HEK293 (cell line): ENCODE measurements at regions not wholly inside any gene's neighbourhood (a gene's known extent, or its start where the extent isn't known, plus 50 kb on each side); places are given as distances from the start of the nearest gene placed in this dataset.
"Not testable (repeated sequence)": the region's sequence is repeated elsewhere in the genome, so short reads cannot be mapped to it uniquely, and the experiment has no call there.

Experiments
- CTCF ChIA-PET: fragments of 350-600 bp; formaldehyde crosslinking; extraction: SDS; loops from one replicate; lab custom pipeline; 2021; ENCODE audit warnings: antibody characterized with exemption; lab: Yijun Ruan, JAX
- POLR2A ChIA-PET: fragments of 300-600 bp; formaldehyde crosslinking; extraction: SDS; loops from one replicate; lab custom pipeline; 2020; ENCODE audit warnings: antibody characterized with exemption, inconsistent platforms; lab: Yijun Ruan, JAX
- H3K27ac ChIP-seq: fragments of 200-500 bp; sonication (Bioruptor generic); 2 replicates; pipeline ENCODE4 v1.5.1; 2014; ENCODE audit warnings: low read depth, low read length, control low read depth, inconsistent platforms; ENCODE audit errors: extremely low read depth
- H3K36me3 ChIP-seq, 2 experiments: fragments of 200-500 bp in 1 of 2; sonication (Bioruptor generic) in 1 of 2; 1 replicate in 1 of 2; 2 replicates in 1 of 2; pipeline ENCODE4 v1.5.1; 2014 to 2017; ENCODE audit warnings: inconsistent platforms in 2 of 2, low read length in 2 of 2; ENCODE audit not compliant: control insufficient read depth in 2 of 2, insufficient read depth in 1 of 2
- H3K4me1 ChIP-seq: fragments of 200-500 bp; sonication (Bioruptor generic); 2 replicates; pipeline ENCODE4 v1.5.1; 2014; ENCODE audit warnings: mild to moderate bottlenecking, low read length, inconsistent platforms; ENCODE audit not compliant: control insufficient read depth, insufficient read depth
- H3K4me3 ChIP-seq: 2 replicates; pipeline ENCODE4 v1.5.1; 2011; ENCODE audit warnings: low read depth, mild to moderate bottlenecking, control low read depth, low read length, moderate library complexity
- H3K9me3 ChIP-seq: fragments of 200-500 bp; sonication (Bioruptor generic); 2 replicates; pipeline ENCODE4 v1.5.1; 2014; ENCODE audit warnings: low read depth, low read length, inconsistent platforms; ENCODE audit not compliant: control insufficient read depth, insufficient read depth
- BCL11A ChIP-seq: fragments of 450-650 bp; formaldehyde crosslinking; IDR thresholded peaks from 2 replicates; pipeline ENCODE4 v1.5.1; 2016; ENCODE audit warnings: low read depth, missing biosample characterization, missing genetic modification characterization
- EGR2 ChIP-seq: fragments of 450-650 bp; formaldehyde crosslinking; IDR thresholded peaks from 2 replicates; pipeline ENCODE4 v1.5.1; 2016; ENCODE audit warnings: low read depth, missing biosample characterization, missing genetic modification characterization
- GLIS2 ChIP-seq: fragments of 450-650 bp; formaldehyde crosslinking; IDR thresholded peaks from 2 replicates; pipeline ENCODE4 v1.5.1; 2016; ENCODE audit warnings: missing biosample characterization, missing genetic modification characterization
- PATZ1 ChIP-seq: fragments of 450-650 bp; formaldehyde crosslinking; IDR thresholded peaks from 2 replicates; pipeline ENCODE4 v1.5.1; 2016; ENCODE audit warnings: missing biosample characterization, missing genetic modification characterization
- REST ChIP-seq: fragments of 450-650 bp; formaldehyde crosslinking; IDR thresholded peaks from 2 replicates; pipeline ENCODE4 v1.5.1; 2016; ENCODE audit warnings: missing biosample characterization, missing genetic modification characterization
- SCRT2 ChIP-seq: fragments of 450-650 bp; formaldehyde crosslinking; IDR thresholded peaks from 2 replicates; pipeline ENCODE4 v1.5.1; 2016; ENCODE audit warnings: missing biosample characterization, missing genetic modification characterization
- SP3 ChIP-seq: fragments of 450-650 bp; formaldehyde crosslinking; IDR thresholded peaks from 2 replicates; pipeline ENCODE4 v1.5.1; 2016; ENCODE audit warnings: missing biosample characterization, missing genetic modification characterization
- YY2 ChIP-seq: fragments of 450-650 bp; formaldehyde crosslinking; IDR thresholded peaks from 2 replicates; pipeline ENCODE4 v1.5.1; 2016; ENCODE audit warnings: missing biosample characterization, missing genetic modification characterization
- ZBTB21 ChIP-seq: fragments of 450-650 bp; formaldehyde crosslinking; IDR thresholded peaks from 2 replicates; pipeline ENCODE4 v1.5.1; 2017; ENCODE audit warnings: missing biosample characterization, missing genetic modification characterization
- ZBTB7A ChIP-seq: fragments of 450-650 bp; formaldehyde crosslinking; IDR thresholded peaks from 2 replicates; pipeline ENCODE4 v1.5.1; 2016; ENCODE audit warnings: low read depth, missing biosample characterization, missing genetic modification characterization
- ZFP37 ChIP-seq: fragments of 450-650 bp; formaldehyde crosslinking; IDR thresholded peaks from 2 replicates; pipeline ENCODE4 v1.5.1; 2016; ENCODE audit warnings: missing biosample characterization, missing genetic modification characterization
- ZNF112 ChIP-seq: fragments of 450-650 bp; formaldehyde crosslinking; IDR thresholded peaks from 2 replicates; pipeline ENCODE4 v1.5.0; 2017; ENCODE audit warnings: missing biosample characterization, missing genetic modification characterization
- ZNF169 ChIP-seq: fragments of 450-650 bp; formaldehyde crosslinking; IDR thresholded peaks from 2 replicates; pipeline ENCODE4 v1.5.1; 2016; ENCODE audit warnings: missing biosample characterization, missing genetic modification characterization
- ZNF174 ChIP-seq: fragments of 450-650 bp; formaldehyde crosslinking; IDR thresholded peaks from 2 replicates; pipeline ENCODE4 v1.5.0; 2017; ENCODE audit warnings: missing biosample characterization, mild to moderate bottlenecking, missing genetic modification characterization
- ZNF175 ChIP-seq: fragments of 450-650 bp; formaldehyde crosslinking; IDR thresholded peaks from 2 replicates; pipeline ENCODE4 v1.5.1; 2016; ENCODE audit warnings: missing biosample characterization, missing genetic modification characterization
- ZNF2 ChIP-seq: fragments of 450-650 bp; formaldehyde crosslinking; IDR thresholded peaks from 2 replicates; pipeline ENCODE4 v1.5.1; 2016; ENCODE audit warnings: missing biosample characterization, missing genetic modification characterization
- ZNF311 ChIP-seq: fragments of 450-650 bp; formaldehyde crosslinking; IDR thresholded peaks from 2 replicates; pipeline ENCODE4 v1.5.1; 2017; ENCODE audit warnings: missing biosample characterization, missing genetic modification characterization, borderline replicate concordance
- ZNF530 ChIP-seq: fragments of 450-650 bp; formaldehyde crosslinking; IDR thresholded peaks from 2 replicates; pipeline ENCODE4 v1.5.1; 2016; ENCODE audit warnings: low read depth, missing biosample characterization, missing genetic modification characterization
- ZNF555 ChIP-seq: fragments of 450-650 bp; formaldehyde crosslinking; conservative IDR thresholded peaks from 2 replicates; pipeline ENCODE4 v1.5.1; 2017; ENCODE audit warnings: missing biosample characterization, mild to moderate bottlenecking, missing genetic modification characterization, inconsistent platforms
- ZNF571 ChIP-seq: fragments of 450-650 bp; formaldehyde crosslinking; IDR thresholded peaks from 2 replicates; pipeline ENCODE4 v1.5.0; 2017; ENCODE audit warnings: missing biosample characterization, missing genetic modification characterization
- ZNF621 ChIP-seq: fragments of 450-650 bp; formaldehyde crosslinking; IDR thresholded peaks from 2 replicates; pipeline ENCODE4 v1.5.1; 2017; ENCODE audit warnings: missing biosample characterization, missing genetic modification characterization
- ZNF626 ChIP-seq: fragments of 450-650 bp; sonication (Bioruptor Pico); formaldehyde crosslinking; IDR thresholded peaks from 2 replicates; pipeline ENCODE4 v1.5.1; 2018; ENCODE audit warnings: missing biosample characterization, missing genetic modification characterization, inconsistent platforms
- ZSCAN5A ChIP-seq: fragments of 450-650 bp; formaldehyde crosslinking; IDR thresholded peaks from 2 replicates; pipeline ENCODE4 v1.5.1; 2016; ENCODE audit warnings: missing biosample characterization, missing genetic modification characterization

- Histone ChIP-seq H3K4me1 (no peaks in the 10 kb centered on the region), H3K36me3 (no peaks in the 10 kb centered on the region), H3K4me3 (no peak overlapping the region), H3K9me3 (no peaks in the 10 kb centered on the region), H3K27ac (no peak overlapping the region)
- POLR2A ChIA-PET: no interaction called here
- CTCF ChIA-PET: no interaction called here
- TF ChIP-seq GLIS2 (tag by site-specific recombination) (no peak), BCL11A (tag by site-specific recombination) (no peak), PATZ1 (tag by site-specific recombination) (no peak), EGR2 (no peak), ZNF626 (tag by site-specific recombination) (no peak)
- TF ChIP-seq, all 188 proteins: peak for 0
Measured at GRCh38 chr3:3927965-3928364, 128.7 kb downstream of the LRRN1 start.

- H3K36me3 ChIP-seq, H3K9me3 ChIP-seq, CTCF ChIA-PET, H3K4me1 ChIP-seq, H3K27ac ChIP-seq, POLR2A ChIA-PET, H3K4me3 ChIP-seq: not testable (repeated sequence)
Measured at GRCh38 chr3:3941380-3941779, 142.1 kb downstream of the LRRN1 start.

GRCh38 chr3:3951071-3951470, 151.8 kb downstream of the LRRN1 start:
- no peak for TF ChIP-seq ZBTB21
- TF ChIP-seq ZNF311 (tag by site-specific recombination): no peak
- no peak for TF ChIP-seq ZNF2 (tag by site-specific recombination)
- TF ChIP-seq YY2 (tag by site-specific recombination): no peak
- TF ChIP-seq SP3 (tag by site-specific recombination): no peak
- TF ChIP-seq ZNF571 (tag by site-specific recombination): no peak
- TF ChIP-seq ZNF175: no peak
- TF ChIP-seq ZNF112 (tag by site-specific recombination): no peak
- no peak for TF ChIP-seq ZNF169 (tag by site-specific recombination)
- TF ChIP-seq SCRT2 (tag by site-specific recombination): no peak
- no peak for TF ChIP-seq ZNF621 (tag by site-specific recombination)
- TF ChIP-seq ZBTB7A (tag by site-specific recombination): no peak
- no peak for TF ChIP-seq REST (tag by site-specific recombination)
- no peak for TF ChIP-seq ZNF530
- no peak for TF ChIP-seq ZNF555 (tag by site-specific recombination)
- TF ChIP-seq ZNF174: no peak
- no peak for TF ChIP-seq ZFP37
- no peak for TF ChIP-seq GLIS2 (tag by site-specific recombination)
- TF ChIP-seq ZSCAN5A: no peak
- Histone ChIP-seq H3K4me1 (no peaks in the 10 kb centered on the region), H3K27ac (no peak overlapping the region), H3K9me3 (no peaks in the 10 kb centered on the region), H3K4me3 (no peak overlapping the region), H3K36me3 (no peaks in the 10 kb centered on the region)
- ChIA-PET CTCF (no interaction called here), POLR2A (no interaction called here)
